ENCODE measurements at regions not wholly inside any gene's neighbourhood (a gene's known extent, or its start where the extent isn't known, plus 50 kb on each side); places are given as distances from the start of the nearest gene placed in this dataset.

DNA sequence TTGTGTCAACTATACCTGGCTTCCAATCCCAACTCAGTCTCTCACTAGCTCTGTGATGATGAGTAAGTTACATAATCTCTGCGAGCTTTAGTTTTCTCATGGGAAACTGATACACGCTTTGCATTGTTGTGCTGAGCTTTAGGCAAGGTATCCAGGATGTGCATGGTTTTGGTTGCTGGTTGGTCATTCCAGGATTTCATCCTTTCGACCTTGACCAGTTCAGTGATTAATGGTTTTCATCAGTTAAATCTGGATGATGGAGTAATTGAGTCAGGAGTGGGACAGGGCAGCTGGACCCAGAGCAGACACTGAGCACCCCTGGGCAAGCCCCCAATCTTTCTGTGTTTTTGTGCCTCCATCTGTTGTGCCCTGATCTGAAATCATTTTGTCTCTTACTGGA is 417.3 kb upstream of the CADM1 start:
- Histone ChIP-seq H3K9ac (ENCODE audit: low read depth, low read length) (no peak overlapping the region), H3K36me3 (ENCODE audit: insufficient read depth, low read depth, low read length) (no peaks in the 10 kb centered on the region)

GRCh38 chr11:115920841-115921480 is 416.7 kb upstream of the CADM1 start:
- Histone ChIP-seq H3K4me3 (ENCODE audit: low read length) (no peak overlapping the region), H3K27me3 (ENCODE audit: insufficient read depth, low read length) (no peaks in the 10 kb centered on the region; the same call in 1 of the 2 replicates), H3K9ac (ENCODE audit: low read depth, low read length) (no peak overlapping the region), H3K27ac (ENCODE audit: low read length) (no peak overlapping the region), H3K36me3 (ENCODE audit: insufficient read depth, low read depth, low read length) (no peaks in the 10 kb centered on the region), H3K4me1 (ENCODE audit: insufficient read depth, low read length) (no peaks in the 10 kb centered on the region), H3K9me3 (ENCODE audit: insufficient read depth, low read depth, low read length) (no peaks in the 10 kb centered on the region)

More for the DNA sequence above, 417.3 kb upstream of the CADM1 start:
- no peaks in the 10 kb centered on the region for H3K9me3 ChIP-seq (ENCODE audit: insufficient read depth, low read depth, low read length)
- H3K4me3 ChIP-seq (ENCODE audit: low read length): no peak overlapping the region
- H3K27me3 ChIP-seq (ENCODE audit: insufficient read depth, low read length): no peaks in the 10 kb centered on the region; the same call in 1 of the 2 replicates
- no peaks in the 10 kb centered on the region for H3K4me1 ChIP-seq (ENCODE audit: insufficient read depth, low read length)
- no peak overlapping the region for H3K27ac ChIP-seq (ENCODE audit: low read length)

- no peaks in the 10 kb centered on the region for H3K27me3 ChIP-seq (ENCODE audit: insufficient read depth, low read length)
- H3K27ac ChIP-seq (ENCODE audit: low read length): no peak overlapping the region
- H3K4me1 ChIP-seq (ENCODE audit: insufficient read depth, low read length): no peaks in the 10 kb centered on the region
- no peaks in the 10 kb centered on the region for H3K9me3 ChIP-seq (ENCODE audit: insufficient read depth, low read depth, low read length)
- H3K9ac ChIP-seq (ENCODE audit: low read depth, low read length): no peak overlapping the region
- no peak overlapping the region for H3K4me3 ChIP-seq (ENCODE audit: low read length)
- no peaks in the 10 kb centered on the region for H3K36me3 ChIP-seq (ENCODE audit: insufficient read depth, low read depth, low read length)
These were observed 415.9 kb upstream of the CADM1 start for GRCh38 chr11:115920092-115920461.

DNA sequence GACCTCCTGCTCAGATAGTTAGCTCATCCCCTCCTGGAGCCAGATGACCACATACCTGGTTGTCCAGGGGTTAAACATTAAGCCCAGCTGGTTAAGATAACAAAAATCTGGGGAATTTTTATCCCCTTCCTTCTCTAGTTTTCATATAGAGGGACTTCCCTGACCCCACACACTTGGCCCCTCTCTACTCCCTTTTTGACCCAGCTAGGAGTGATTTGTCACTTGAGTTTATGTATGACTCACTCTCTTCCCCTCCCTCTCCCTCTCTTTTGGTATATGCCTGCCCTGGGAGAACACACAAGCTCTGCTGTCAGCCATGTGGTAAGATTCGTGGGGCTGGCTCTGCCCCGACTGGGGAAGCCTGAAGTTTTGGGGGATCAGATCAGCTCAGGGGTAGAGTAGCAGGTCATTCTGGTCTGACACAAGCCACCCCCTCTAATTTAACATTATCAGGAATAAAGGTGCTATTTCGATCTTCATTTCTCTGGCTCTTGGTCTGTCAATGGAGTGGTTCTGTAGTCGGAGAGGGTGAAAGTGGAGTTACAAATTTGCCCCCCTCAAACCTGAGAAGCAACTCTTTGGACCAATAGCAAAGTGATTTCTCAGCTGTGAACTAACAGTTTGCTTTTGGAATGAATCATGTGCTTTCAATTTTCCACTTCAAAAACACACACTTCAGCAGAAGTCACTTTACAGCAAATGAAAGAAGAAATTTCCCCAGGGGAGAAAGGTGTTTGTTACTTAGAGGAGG is 415.3 kb upstream of the CADM1 start:
- Histone ChIP-seq H3K4me3 (ENCODE audit: low read length) (no peak overlapping the region), H3K4me1 (ENCODE audit: insufficient read depth, low read length) (no peaks in the 10 kb centered on the region), H3K27ac (ENCODE audit: low read length) (no peak overlapping the region), H3K27me3 (ENCODE audit: insufficient read depth, low read length) (no peaks in the 10 kb centered on the region), H3K9me3 (ENCODE audit: insufficient read depth, low read depth, low read length) (no peaks in the 10 kb centered on the region), H3K9ac (ENCODE audit: low read depth, low read length) (no peak overlapping the region), H3K36me3 (ENCODE audit: insufficient read depth, low read depth, low read length) (no peaks in the 10 kb centered on the region)

- no peaks in the 10 kb centered on the region for H3K27me3 ChIP-seq (ENCODE audit: insufficient read depth, low read length)
- no peak overlapping the region for H3K9ac ChIP-seq (ENCODE audit: low read depth, low read length)
- H3K4me3 ChIP-seq (ENCODE audit: low read length): no peak overlapping the region
- H3K36me3 ChIP-seq (ENCODE audit: insufficient read depth, low read depth, low read length): no peaks in the 10 kb centered on the region
- H3K27ac ChIP-seq (ENCODE audit: low read length): no peak overlapping the region
- no peaks in the 10 kb centered on the region for H3K4me1 ChIP-seq (ENCODE audit: insufficient read depth, low read length)
- no peaks in the 10 kb centered on the region for H3K9me3 ChIP-seq (ENCODE audit: insufficient read depth, low read depth, low read length)
These were observed 414.4 kb upstream of the CADM1 start for GRCh38 chr11:115918576-115918975.

GRCh38 chr11:115916608-115917007 is 412.4 kb upstream of the CADM1 start:
- Histone ChIP-seq H3K27me3 (ENCODE audit: insufficient read depth, low read length) (no peaks in the 10 kb centered on the region), H3K36me3 (ENCODE audit: insufficient read depth, low read depth, low read length) (no peaks in the 10 kb centered on the region), H3K9ac (ENCODE audit: low read depth, low read length) (no peak overlapping the region), H3K27ac (ENCODE audit: low read length) (no peak overlapping the region), H3K9me3 (ENCODE audit: insufficient read depth, low read depth, low read length) (no peaks in the 10 kb centered on the region), H3K4me1 (ENCODE audit: insufficient read depth, low read length) (no peaks in the 10 kb centered on the region), H3K4me3 (ENCODE audit: low read length) (no peak overlapping the region)

- Histone ChIP-seq H3K9me3 (ENCODE audit: insufficient read depth, low read depth, low read length) (no peaks in the 10 kb centered on the region), H3K4me1 (ENCODE audit: insufficient read depth, low read length) (no peaks in the 10 kb centered on the region), H3K9ac (ENCODE audit: low read depth, low read length) (no peak overlapping the region), H3K27me3 (ENCODE audit: insufficient read depth, low read length) (no peaks in the 10 kb centered on the region), H3K36me3 (ENCODE audit: insufficient read depth, low read depth, low read length) (no peaks in the 10 kb centered on the region), H3K4me3 (ENCODE audit: low read length) (no peak overlapping the region), H3K27ac (ENCODE audit: low read length) (no peak overlapping the region)
These were observed 408.3 kb upstream of the CADM1 start for GRCh38 chr11:115912484-115912945.

DNA sequence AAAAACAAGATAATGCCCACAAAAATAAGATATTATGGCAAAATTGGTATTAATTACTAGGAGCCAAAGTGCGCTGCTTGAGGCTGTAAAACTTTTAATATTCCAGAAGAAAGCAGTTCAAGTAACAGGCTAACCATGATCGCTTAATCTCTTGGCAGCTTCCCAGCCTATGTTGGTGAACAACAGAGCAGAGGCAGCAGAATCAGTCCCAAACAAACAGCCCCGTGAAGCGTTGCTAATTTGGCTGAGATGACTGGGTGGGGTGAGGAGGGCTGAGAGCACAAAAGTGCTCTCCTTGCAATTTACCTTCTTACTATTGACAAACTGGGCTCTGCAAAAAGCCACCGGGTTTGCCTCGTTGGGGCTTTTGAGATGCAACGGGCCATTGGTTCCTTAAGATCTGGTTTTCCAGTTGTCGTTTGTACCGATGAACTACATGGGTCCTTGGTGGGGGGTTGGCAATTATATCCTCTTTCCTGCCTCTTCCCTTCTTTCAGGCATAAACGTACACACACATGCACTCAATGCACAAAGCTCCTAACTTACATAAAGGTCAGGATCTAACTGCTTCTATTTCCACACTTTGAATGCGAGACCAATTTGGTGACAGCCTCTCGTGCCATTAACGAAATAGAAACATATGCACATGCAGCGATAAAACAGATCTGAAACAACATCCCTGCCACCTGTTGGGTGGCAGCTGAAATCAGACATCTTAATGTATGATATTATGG is 407.6 kb upstream of the CADM1 start:
- H3K4me3 ChIP-seq (ENCODE audit: low read length): no peak overlapping the region
- no peaks in the 10 kb centered on the region for H3K9me3 ChIP-seq (ENCODE audit: insufficient read depth, low read depth, low read length)
- H3K27ac ChIP-seq (ENCODE audit: low read length): no peak overlapping the region
- H3K36me3 ChIP-seq (ENCODE audit: insufficient read depth, low read depth, low read length): no peaks in the 10 kb centered on the region
- no peaks in the 10 kb centered on the region for H3K27me3 ChIP-seq (ENCODE audit: insufficient read depth, low read length)
- H3K9ac ChIP-seq (ENCODE audit: low read depth, low read length): no peak overlapping the region
- no peaks in the 10 kb centered on the region for H3K4me1 ChIP-seq (ENCODE audit: insufficient read depth, low read length)

DNA sequence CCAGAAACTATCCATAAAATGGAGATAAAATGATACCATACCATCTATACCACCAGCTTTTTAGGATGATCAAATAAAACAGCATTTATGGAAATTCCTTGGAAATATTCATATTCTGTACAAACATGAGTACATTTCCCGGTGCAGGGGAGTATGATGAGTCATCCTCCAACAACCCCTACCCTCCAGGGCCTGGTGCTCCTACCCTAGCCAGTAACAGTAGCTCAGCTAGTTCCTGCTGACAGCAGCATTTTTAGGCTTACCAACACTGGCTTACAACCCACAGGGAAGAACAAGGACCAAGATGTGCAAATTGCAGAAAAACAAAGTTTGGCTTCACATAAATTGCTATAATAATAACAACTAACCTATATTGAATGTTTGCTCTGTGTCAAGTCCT is 406.2 kb upstream of the CADM1 start:
- H3K9ac ChIP-seq (ENCODE audit: low read depth, low read length): no peak overlapping the region
- no peaks in the 10 kb centered on the region for H3K27me3 ChIP-seq (ENCODE audit: insufficient read depth, low read length)
- H3K4me1 ChIP-seq (ENCODE audit: insufficient read depth, low read length): no peaks in the 10 kb centered on the region
- no peak overlapping the region for H3K27ac ChIP-seq (ENCODE audit: low read length)
- no peak overlapping the region for H3K4me3 ChIP-seq (ENCODE audit: low read length)
- no peaks in the 10 kb centered on the region for H3K36me3 ChIP-seq (ENCODE audit: insufficient read depth, low read depth, low read length)
- no peaks in the 10 kb centered on the region for H3K9me3 ChIP-seq (ENCODE audit: insufficient read depth, low read depth, low read length)

GRCh38 chr11:115906171-115906570 is 402.0 kb upstream of the CADM1 start:
- Histone ChIP-seq H3K27ac (ENCODE audit: low read length) (no peak overlapping the region), H3K9ac (ENCODE audit: low read depth, low read length) (no peak overlapping the region), H3K36me3 (ENCODE audit: insufficient read depth, low read depth, low read length) (no peaks in the 10 kb centered on the region), H3K9me3 (ENCODE audit: insufficient read depth, low read depth, low read length) (no peaks in the 10 kb centered on the region), H3K4me3 (ENCODE audit: low read length) (no peak overlapping the region), H3K4me1 (ENCODE audit: insufficient read depth, low read length) (peaks cover 17% of the 10 kb centered on the region; the same call in 1 of the 2 replicates), H3K27me3 (ENCODE audit: insufficient read depth, low read length) (no peaks in the 10 kb centered on the region)

- H3K4me1 ChIP-seq (ENCODE audit: insufficient read depth, low read length): peaks cover 17% of the 10 kb centered on the region; the same call in 1 of the 2 replicates
- no peak overlapping the region for H3K27ac ChIP-seq (ENCODE audit: low read length)
- no peak overlapping the region for H3K9ac ChIP-seq (ENCODE audit: low read depth, low read length)
- no peak overlapping the region for H3K4me3 ChIP-seq (ENCODE audit: low read length)
- H3K36me3 ChIP-seq (ENCODE audit: insufficient read depth, low read depth, low read length): no peaks in the 10 kb centered on the region
- H3K9me3 ChIP-seq (ENCODE audit: insufficient read depth, low read depth, low read length): no peaks in the 10 kb centered on the region
- no peaks in the 10 kb centered on the region for H3K27me3 ChIP-seq (ENCODE audit: insufficient read depth, low read length)
These were observed 401.3 kb upstream of the CADM1 start for GRCh38 chr11:115905341-115906000.

All from iPS-20b (cell line).